ENCODE measurements at regions not wholly inside any gene's neighbourhood (a gene's known extent, or its start where the extent isn't known, plus 50 kb on each side); places are given as distances from the start of the nearest gene placed in this dataset.

DNA sequence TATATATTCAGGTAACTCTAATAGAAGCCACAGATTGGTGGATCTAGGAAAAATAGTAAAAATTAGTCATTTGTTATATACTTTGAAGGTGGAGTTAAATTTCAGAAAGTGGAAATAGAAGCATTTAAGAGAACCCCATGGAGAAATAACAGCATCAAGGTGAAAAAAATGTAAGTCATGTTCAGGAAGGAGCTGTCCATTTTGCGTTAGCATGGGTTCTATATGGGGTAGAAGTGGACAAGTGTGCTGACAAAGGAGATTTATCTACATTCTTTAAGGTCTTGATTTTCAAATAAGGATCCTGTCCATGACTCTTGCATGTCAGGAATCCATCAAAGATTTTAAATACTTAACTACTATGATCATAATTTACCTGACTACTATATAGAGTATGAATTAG, 50.2 kb upstream of the ROBO1 start:
- TF ChIP-seq POLR2A (IDR thresholded peaks at IDR 0.05) (no peak), CTCF (IDR thresholded peaks at IDR 0.05) (no peak)
